HG03108 (cell line): ENCODE measurements at regions not wholly inside any gene's neighbourhood (a gene's known extent, or its start where the extent isn't known, plus 50 kb on each side); places are given as distances from the start of the nearest gene placed in this dataset.

ENCODE experiments used
- ATAC-seq: cut with Tn5 transposase; IDR thresholded peaks from one replicate; pipeline ENCODE4 v1.9.1; 2021; ENCODE audit warnings: moderate library complexity; ENCODE audit not compliant: unreplicated experiment

- ATAC-seq, result no peak
These were observed 325.2 kb downstream of the DRD1 start for GRCh38 chr5:175118700-175119309.

GRCh38 chr5:175116466-175117048, 327.4 kb downstream of the DRD1 start:
- no peak for ATAC-seq

GRCh38 chr5:175115831-175116230, 328.2 kb downstream of the DRD1 start:
- ATAC-seq, result no peak

GRCh38 chr5:175113947-175114346, 330.0 kb downstream of the DRD1 start:
- ATAC-seq, result no peak

GRCh38 chr5:175109058-175109755, 334.8 kb downstream of the DRD1 start:
- ATAC-seq, result no peak

GRCh38 chr5:175107865-175108264, 336.1 kb downstream of the DRD1 start:
- no peak for ATAC-seq

GRCh38 chr5:175107028-175107588, 336.9 kb downstream of the DRD1 start:
- no peak for ATAC-seq

GRCh38 chr5:175104677-175105076, 339.3 kb downstream of the DRD1 start:
- no peak for ATAC-seq

- ATAC-seq, result no peak
These were observed 340.2 kb downstream of the DRD1 start for GRCh38 chr5:175103746-175104145.

- no peak for ATAC-seq
These were observed 341.3 kb downstream of the DRD1 start for GRCh38 chr5:175102717-175103116.

- ATAC-seq, result no peak
These were observed 345.7 kb downstream of the DRD1 start for GRCh38 chr5:175098301-175098700.

- no peak for ATAC-seq
These were observed 347.4 kb downstream of the DRD1 start for GRCh38 chr5:175096469-175097165.

GRCh38 chr5:175094461-175094860, 349.5 kb downstream of the DRD1 start:
- ATAC-seq, result no peak

GRCh38 chr5:175092691-175093090, 351.3 kb downstream of the DRD1 start:
- ATAC-seq, result no peak

GRCh38 chr5:175088963-175089362, 355.0 kb downstream of the DRD1 start:
- no peak for ATAC-seq

GRCh38 chr5:175082866-175083590, 358.6 kb downstream of the MSX2 start:
- no peak for ATAC-seq

- ATAC-seq, result no peak
These were observed 358.0 kb downstream of the MSX2 start for GRCh38 chr5:175082346-175082745.

- no peak for ATAC-seq
These were observed 355.3 kb downstream of the MSX2 start for GRCh38 chr5:175079707-175080106.

- ATAC-seq, result no peak
These were observed 345.9 kb downstream of the MSX2 start for GRCh38 chr5:175070283-175070682.

- no peak for ATAC-seq
These were observed 335.9 kb downstream of the MSX2 start for GRCh38 chr5:175060257-175060656.

- ATAC-seq, result no peak
These were observed 335.4 kb downstream of the MSX2 start for GRCh38 chr5:175059687-175060211.
